GM21786 (cell line): ENCODE measurements at regions not wholly inside any gene's neighbourhood (a gene's known extent, or its start where the extent isn't known, plus 50 kb on each side); places are given as distances from the start of the nearest gene placed in this dataset.

Experiments used
- ATAC-seq: cut with Tn5 transposase; IDR thresholded peaks from one replicate; pipeline ENCODE4 v1.9.1; 2021; ENCODE audit not compliant: unreplicated experiment

DNA sequence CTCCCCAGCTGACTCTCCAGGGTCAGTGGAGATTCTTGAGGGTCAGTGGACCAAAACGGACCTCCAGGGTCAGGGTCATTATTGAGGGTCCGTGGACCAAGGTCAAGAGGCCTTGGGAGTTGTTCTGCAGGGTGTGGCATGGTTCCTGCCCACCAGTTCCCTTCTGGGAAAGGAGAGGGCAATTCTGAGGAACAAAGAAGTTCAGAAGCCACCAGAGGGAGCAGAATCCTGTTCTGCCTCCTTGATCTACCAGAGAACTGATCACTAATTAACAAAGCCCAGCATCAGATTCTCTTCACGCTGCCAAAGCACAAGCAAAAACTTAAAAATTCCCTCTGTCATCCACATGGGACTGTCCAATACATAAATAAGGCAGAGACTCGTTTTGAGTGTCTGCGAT lies 263.4 kb downstream of the DHX35 start:
- no peak for ATAC-seq

DNA sequence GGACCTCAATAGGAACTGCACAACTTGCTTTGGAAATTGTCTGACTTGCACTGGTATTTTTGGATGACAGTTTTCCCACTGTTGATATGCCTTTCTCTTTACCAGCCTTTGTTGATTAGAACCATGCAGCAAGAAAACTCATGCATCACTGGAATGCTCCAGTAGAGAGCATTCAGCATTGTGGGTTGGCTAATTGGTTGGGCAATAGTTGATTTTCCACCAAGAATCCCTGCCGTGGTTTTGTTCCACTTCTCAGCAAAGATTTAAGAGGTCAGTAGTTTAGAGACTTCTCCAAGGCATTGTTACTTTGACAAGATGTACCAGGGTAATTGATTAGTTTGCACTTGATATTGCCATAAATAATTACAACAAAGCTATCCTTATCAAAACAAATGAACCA lies 260.0 kb downstream of the DHX35 start:
- ATAC-seq: no peak

DNA sequence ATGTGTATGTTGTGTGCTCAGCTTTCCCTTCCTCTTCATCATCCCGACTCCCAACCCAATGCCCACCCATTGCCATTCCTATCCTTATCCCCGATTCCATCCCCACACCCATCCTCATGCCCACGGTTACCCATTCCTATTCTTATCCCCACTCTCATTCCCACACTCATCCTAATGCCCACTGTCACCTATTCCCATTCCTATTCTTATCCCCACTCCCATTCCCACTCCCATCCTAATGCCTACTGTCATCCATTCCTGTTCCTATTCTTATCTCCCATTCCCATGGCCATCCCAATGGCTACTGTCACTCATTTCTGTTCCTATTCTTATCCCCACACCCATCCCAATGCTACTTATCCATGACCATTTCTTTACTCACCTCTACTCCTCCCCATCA lies 254.1 kb downstream of the DHX35 start:
- ATAC-seq: no peak

DNA sequence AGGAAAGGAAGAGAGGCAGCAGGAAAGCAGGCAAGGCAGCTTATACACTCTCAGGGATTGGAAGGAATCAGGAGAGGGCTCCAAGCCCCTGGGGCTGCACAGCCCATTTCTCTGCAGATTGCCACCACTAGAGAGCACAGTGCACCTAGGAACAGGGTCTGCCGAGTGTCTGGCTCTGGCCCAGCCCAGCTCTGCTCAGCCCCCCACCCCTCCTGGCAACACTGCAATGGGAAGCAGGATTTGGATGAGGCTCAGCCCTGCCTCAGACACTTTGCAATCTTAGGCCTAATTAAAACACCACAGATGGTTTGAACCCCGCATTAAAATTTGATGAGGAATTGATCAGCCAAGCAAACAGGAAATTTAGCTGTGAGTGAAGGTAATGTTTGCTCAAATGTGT lies 252.7 kb downstream of the DHX35 start:
- no peak for ATAC-seq

DNA sequence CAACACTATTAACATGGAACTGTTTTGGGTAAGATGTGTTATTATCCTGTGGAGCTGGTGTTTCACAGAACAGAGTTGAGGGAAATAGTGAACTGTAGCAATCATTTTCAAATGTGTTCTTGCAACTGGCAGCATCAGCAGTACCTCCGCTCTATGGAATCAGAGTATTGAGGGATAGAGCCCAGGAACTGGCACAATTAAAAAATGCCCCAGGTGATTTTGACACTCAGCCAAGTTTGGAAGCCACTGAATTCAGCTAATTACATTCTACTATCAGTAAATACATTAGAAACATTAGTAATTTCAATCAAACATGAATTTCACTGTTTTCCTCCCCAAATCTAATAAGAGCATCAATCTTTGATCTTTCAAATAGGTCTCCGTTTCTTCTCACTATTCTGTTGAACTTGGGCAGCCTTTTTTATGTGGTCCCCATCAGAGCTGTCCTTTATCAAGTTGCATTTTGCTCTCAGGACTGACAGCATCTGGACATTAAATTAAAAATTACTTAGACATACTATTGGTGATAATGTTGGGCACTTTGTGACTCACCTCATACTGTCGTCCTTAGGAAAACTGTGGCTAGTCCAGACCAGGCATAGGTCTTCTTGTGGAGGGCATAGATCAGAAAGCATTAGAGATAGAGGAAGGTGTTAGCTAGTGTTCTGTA lies 251.5 kb downstream of the DHX35 start:
- no peak for ATAC-seq

DNA sequence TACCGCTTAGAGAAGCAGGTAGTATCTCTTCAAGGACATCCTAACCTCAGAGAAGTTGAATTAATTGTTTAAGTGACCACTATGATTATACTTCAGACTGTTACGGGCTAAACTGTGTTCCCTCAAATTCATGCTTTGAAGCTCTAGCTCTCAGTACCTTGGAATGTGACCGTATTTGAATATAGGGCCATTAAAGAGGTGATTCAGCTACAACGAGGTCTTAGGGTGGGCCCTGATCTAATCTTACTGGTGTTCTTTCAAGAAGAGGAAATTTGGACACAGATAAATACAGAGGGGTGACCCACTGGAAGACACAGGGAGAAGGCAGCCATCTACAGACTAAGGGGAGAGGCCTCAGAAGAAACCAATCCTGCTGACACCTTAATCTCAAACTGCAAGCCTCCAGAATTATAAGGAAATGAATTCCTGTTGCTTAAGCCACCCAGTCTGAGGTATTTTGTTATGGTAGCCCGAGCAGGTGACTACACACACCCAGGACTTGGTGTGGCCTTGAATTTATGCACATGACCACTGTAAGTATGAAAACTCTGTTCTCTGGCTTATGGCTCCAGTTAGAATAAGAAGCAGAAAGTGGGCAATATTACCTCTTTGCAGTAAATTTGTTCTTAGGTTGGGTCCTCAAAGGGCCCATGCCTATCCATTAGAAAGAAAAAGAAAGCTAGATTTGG lies 249.1 kb downstream of the DHX35 start:
- no peak for ATAC-seq

DNA sequence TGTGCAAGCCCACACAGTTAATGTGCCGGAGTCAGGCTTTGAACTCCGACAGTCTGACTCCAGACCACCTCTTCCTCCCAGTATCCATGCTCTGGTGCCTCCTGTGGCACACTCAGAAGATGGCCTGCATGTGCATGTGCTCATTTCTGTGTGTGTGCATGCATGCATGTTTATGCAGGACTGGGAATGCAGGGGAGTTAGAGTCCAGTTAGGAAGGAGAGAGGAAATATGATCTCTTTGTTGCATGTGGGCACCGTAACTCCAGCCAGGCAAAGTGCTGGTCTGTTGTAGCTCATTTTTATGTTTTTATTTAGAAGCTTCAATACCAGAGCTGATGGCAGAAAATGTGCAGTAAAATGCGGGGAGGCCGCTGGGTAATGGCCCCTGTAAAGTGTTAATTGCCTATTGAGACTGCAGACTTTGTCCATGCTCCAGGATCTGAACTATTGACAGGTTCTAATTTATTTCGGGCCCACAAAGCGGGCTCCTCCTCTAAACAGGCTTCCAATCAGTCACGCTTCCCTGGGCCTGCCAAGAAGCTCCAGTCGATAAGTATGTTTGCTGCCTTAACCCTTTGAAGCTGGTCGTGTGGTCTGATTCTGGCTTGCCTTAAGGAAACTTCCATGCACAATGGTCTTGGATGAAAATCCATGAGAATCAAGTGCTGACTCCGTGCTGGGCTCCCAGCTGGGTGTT lies 248.3 kb downstream of the DHX35 start:
- ATAC-seq: no peak

DNA sequence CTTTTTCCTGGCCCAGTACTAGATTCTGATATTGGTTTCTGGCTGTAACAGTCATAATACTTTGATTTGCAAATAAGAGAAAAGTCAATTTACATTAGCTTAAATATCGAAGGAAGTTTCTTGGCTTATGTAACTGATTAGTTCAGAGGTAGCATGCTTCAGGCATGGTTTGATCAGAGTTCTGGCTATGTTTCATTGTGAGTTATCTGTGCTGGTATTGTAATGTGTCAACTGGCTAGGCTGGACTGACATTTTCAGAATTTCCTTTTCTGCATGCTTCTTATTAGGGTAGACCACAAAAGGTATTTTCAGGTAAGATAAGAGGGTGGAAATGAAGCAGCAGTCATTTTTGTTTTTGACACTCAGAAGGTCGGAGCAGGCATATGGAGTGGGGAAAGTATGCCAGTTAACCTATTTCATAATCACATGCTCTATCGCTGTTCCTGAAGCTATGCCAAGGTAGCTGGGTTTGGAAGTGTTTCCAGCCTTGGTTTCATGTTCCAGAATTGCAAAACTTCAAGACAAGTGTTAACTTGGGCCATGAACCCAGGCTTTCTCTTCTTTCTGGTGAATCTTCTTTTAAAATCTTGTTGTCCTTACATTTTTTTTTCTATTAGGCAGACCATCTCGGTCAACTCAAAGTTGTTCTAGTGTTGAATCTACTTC lies 244.9 kb downstream of the DHX35 start:
- ATAC-seq: no peak

DNA sequence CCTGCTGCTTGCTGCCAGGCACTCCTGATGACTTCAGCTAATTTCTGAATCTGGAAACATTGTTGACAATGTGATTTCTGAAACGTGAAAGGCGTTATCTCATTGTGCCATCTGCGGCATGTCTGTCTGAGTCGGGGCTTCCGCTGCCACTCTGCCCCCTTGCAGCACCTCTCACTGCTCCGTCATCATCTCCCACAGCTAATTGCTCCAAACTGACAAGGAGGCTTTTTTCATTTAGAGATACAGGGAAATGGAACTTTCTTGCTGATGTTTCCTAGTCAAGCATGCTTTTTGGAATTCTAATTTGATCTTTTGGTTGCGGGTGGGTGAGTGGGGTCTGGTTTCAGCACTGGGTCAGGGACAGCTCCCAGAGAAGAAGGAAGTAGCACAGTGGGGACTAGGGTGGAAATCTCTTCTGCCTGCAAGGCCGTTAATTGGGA lies 233.5 kb downstream of the DHX35 start:
- no peak for ATAC-seq

DNA sequence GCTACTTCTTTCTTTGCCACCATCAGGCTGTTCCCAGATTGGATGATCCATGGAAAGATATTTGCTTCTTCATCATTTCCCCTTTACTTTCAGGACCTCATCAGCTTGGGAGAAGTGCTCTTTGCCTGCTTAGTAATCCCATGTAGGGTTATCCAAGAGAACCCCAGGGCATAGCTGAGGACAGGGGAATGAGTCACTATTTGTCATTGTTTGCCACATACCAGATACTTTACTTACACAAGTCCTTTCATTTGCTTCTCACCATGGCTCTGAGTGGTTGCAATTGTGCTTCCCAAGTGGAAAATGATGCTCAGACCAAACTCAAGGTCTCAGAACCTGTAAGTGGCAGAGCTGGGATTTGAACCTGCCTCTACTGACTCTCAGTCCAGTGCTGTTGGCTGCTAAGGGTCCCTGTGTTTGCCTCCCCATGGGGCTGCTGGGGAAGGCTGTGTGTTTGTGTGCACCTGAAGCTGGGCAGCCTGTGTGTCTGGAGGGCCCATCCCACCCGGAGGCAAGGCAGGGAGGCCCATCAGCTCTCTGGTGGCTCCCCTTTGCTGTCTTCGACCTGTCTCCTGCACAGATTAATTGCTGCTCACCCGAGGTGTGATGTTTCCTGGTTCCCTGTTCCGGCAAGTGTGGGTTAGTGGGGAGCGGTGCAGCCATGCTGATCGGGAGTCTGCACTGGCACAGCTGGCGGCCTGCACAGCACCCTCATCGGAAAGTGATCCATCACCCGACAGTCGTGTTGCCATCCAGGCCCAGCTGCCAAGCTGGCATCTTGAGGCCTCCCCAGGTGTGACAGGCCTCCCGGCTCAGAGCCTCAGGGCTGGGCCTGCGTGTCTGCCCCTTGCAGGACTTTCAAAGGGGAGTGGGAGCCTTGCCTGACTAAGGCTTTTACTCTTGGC lies 228.8 kb downstream of the DHX35 start:
- no peak for ATAC-seq

DNA sequence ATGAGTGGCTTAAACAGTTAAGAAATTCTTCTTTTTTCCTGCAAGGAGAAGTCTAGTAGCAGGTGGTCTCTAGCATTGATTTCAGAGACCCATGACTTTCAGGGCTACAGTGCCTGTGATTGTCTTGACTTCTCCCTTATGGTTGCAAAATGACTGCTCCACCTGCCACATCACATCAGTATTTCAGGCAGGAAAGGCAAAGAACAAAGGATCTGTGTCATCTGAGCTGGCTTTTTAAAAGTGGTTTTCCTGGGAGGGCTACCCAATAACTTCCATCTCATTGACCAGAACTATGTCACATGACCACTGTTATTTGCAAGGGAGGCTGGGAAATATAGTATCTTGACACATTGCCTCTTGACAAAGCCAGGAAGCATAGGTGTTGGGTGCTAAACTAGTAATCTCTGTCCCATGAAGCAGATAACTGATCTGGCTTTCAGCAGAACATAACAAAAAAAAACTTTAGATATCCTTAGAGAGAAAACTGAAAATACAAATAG lies 226.2 kb downstream of the DHX35 start:
- ATAC-seq: no peak

DNA sequence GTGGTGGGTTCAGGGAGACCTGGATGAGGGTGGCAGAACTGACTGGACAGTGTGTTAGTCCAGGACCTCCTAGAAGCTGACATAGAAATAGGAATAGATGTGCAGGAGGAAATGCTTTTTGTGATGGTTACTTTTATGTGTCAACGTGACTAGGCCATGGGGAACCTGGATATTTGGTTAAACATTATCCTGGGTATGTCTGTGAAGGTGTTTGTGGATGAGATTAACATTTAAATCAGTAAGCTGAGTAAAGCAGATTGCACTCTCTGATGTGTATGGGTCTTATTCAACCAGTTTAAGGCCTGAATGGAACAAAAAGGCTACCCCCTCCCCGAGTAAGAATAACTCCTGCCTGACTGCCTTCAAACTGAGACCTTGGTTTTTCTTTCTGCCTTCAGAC lies 219.3 kb downstream of the DHX35 start:
- no peak for ATAC-seq

DNA sequence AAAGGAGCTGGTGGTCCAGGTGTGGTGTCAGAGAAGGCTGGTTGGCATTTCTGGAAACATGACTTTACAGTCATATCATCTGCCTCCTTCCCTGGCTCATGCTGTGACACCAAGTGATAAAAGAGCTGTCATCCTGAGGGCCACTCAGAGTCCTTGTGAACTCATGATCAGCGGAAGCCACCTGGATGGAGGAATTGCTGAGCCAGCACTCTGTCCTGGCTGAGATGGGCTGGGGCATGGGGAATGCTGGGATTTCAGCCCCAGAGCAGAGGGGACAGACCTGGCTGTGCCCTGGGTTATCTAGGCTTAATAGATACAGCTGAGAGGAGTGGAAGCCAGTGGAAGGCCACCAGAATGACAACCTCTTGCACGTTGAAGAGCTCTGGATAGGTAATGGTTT lies 214.3 kb downstream of the DHX35 start:
- no peak for ATAC-seq

DNA sequence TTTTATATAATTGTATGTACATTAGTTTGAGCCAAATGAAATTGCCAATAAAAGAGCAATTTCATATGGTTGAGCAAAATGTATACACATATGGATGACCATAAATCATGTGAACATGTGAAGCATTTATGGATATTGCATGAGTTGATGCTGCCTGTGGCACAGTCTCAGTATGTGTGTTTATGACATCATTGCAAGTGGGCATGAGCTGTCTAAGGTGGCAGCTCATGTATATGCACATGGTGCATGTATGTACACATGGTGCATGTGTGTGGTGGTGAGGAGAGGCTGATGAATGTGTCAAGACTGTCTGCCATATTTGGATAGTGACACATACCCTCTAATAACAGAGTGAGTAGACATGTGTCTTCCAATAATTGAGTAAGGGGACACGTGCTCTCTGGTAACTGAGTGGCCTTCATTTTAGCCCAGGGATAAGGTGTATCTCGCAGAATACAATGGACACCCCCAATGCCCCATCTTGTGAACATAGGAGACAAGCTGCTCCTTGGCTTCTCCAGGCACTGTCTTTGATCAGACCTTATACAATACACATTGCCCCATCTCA lies 208.8 kb downstream of the DHX35 start:
- no peak for ATAC-seq

DNA sequence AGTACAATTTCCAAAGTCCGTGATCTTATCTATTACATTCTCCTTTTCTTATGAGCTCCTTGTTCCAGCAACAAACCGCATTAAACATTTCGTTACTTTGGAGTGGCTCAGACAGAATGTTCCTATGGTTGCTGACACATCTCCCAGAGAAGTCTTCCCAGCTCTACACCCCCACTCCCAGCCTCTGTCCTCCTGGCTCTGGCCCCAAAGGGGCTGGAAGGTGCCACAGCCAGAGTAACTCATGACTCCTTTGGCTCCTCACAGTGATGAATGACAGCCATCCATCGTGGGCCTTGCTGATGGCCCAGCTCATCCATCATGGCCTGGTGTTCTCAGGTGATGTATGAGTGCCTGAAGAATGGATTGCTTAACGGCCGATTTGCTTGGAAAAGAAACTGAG lies 203.0 kb downstream of the DHX35 start:
- no peak for ATAC-seq

DNA sequence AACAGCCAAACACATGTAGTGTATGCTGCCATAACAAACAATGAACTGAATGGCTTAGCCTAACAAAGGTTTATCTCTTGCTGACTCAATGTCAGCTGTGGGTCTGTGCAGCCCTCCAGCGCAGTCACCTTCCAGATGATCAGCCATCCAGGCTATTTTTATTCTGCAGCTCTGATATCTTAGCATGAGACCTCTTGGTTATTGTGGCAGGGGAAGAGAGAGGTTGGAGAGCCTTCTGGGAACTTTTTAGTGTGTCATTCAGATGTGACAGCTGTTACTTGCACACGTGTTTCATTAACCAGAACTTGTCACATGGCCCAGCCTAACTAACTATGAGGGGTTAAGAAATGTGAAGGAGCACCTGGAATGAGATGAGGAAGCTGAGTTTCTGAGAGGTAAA lies 202.5 kb downstream of the DHX35 start:
- no peak for ATAC-seq

DNA sequence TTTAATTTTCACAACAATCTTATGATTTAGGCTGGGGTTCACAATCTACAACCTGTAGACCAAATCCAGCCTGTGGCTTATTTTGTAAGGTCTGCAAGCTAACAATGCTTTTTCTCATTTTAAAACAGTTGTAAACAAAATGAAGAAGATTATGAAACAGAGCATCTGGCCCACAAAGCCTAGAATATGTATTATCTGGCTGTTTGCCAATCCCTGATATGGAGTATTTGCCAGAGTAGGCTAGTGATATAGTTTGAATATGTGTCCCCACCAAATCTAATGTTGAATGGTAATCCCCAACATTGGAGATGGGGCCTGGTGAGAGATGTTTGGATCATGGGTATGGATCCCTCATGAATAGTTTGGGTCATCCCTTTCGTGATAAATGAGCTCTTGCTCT lies 201.8 kb downstream of the DHX35 start:
- ATAC-seq: no peak

DNA sequence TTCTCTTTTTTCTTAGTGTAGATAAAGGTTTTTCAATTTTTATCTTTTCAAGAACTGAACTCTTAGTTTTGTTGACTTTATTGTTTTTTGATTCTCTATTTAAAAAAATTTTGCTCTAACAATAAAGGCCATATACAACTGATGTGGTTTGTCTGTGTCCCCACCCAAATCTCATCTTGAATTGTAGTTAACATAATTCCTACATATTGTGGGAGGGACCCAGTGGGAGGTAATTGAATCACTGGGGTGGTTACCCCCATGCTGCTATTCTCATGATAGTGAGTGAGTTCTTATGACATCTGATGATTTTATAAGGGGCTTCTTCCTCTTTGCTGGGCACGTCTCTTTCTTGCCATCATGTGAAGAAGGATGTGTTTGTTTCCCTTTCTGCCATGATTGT lies 199.8 kb downstream of the DHX35 start:
- no peak for ATAC-seq

DNA sequence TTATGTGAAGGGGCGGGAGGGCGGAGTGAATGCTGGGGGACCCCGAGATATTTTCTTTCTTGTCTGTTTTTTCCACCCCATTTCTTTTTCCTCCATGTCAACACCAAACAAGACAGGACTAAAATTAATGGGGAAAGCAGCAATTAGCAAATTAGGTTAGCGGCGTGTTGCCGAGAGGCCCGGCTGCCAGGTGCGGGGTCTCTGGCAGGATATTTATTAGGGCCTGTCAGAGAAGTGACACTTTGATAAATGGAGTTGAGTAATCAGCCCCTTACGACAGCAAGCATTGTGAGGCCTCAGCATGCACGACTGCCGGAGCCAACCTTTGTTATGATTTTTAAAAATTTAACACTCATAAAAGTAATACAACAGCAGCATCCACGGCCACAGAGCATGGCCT lies 193.8 kb downstream of the DHX35 start:
- ATAC-seq: no peak

DNA sequence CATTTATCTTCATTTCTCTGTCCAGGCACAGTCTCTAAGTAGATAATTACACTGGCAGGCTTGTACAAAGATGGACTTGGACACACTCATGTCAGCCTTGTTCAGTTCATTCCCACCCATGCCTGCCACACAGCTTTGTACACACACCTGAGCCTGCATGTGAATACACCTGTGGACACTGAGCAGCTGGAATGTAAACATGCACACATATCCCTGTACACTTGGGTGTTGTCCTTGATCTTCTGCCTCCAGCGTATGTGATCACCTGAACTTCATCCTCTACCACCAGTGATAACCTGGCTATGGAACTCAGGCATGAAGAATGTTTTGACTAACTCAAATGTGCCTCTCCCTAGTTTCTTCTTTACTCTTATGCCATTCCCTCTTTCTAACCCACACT lies 190.6 kb downstream of the DHX35 start:
- no peak for ATAC-seq
